BLaER1 (cell line): ENCODE measurements at regions not wholly inside any gene's neighbourhood (a gene's known extent, or its start where the extent isn't known, plus 50 kb on each side); places are given as distances from the start of the nearest gene placed in this dataset.
"Not testable (repeated sequence)": the region's sequence is repeated elsewhere in the genome, so short reads cannot be mapped to it uniquely, and the experiment has no call there.

Source experiments
- H3K27ac ChIP-seq: shearing (Covaris generic); formaldehyde crosslinking; 2 replicates; pipeline ENCODE4 v1.8.1; 2022
- H3K27me3 ChIP-seq: shearing (Covaris generic); formaldehyde crosslinking; 2 replicates; pipeline ENCODE4 v1.8.1; 2022
- H3K36me3 ChIP-seq: shearing (Covaris generic); formaldehyde crosslinking; 2 replicates; pipeline ENCODE4 v1.8.1; 2022
- H3K4me1 ChIP-seq: shearing (Covaris generic); formaldehyde crosslinking; 2 replicates; pipeline ENCODE4 v1.8.1; 2022
- H3K4me2 ChIP-seq: shearing (Covaris generic); formaldehyde crosslinking; 2 replicates; pipeline ENCODE4 v1.8.1; 2022
- H3K4me3 ChIP-seq: shearing (Covaris generic); formaldehyde crosslinking; 2 replicates; pipeline ENCODE4 v1.8.1; 2022
- H3K9ac ChIP-seq: shearing (Covaris generic); formaldehyde crosslinking; 2 replicates; pipeline ENCODE4 v1.8.1; 2022
- H3K9me3 ChIP-seq: shearing (Covaris generic); formaldehyde crosslinking; 2 replicates; pipeline ENCODE4 v1.8.1; 2022
- H4K20me1 ChIP-seq: shearing (Covaris generic); formaldehyde crosslinking; 2 replicates; pipeline ENCODE4 v1.8.1; 2022
- Cebpa-rat ChIP-seq: shearing (Covaris generic); IDR thresholded peaks from 2 replicates; pipeline ENCODE4 v1.8.1; 2022

- not testable (repeated sequence) for H3K9me3 ChIP-seq, H3K27me3 ChIP-seq, H3K4me3 ChIP-seq, H3K4me1 ChIP-seq, H3K4me2 ChIP-seq, H3K27ac ChIP-seq, H3K36me3 ChIP-seq, H3K9ac ChIP-seq, H4K20me1 ChIP-seq
Measured at GRCh38 chr6:86872810-86873209, 64.5 kb upstream of the HTR1E start.

GRCh38 chr6:86871681-86872080 is 65.6 kb upstream of the HTR1E start:
- Histone ChIP-seq H3K4me3 (no peak overlapping the region), H3K36me3 (no peaks in the 10 kb centered on the region), H3K9ac (no peak overlapping the region), H3K4me1 (no peaks in the 10 kb centered on the region), H3K4me2 (no peak overlapping the region), H3K9me3 (peaks cover 6% of the 10 kb centered on the region; the same call in 1 of the 2 replicates), H3K27ac (no peak overlapping the region), H3K27me3 (no peaks in the 10 kb centered on the region), H4K20me1 (no peaks in the 10 kb centered on the region)
- TF ChIP-seq Cebpa-rat: no peak

- Histone ChIP-seq H3K36me3 (no peaks in the 10 kb centered on the region), H4K20me1 (no peaks in the 10 kb centered on the region), H3K4me3 (no peak overlapping the region), H3K27me3 (no peaks in the 10 kb centered on the region), H3K9ac (no peak overlapping the region), H3K4me1 (no peaks in the 10 kb centered on the region), H3K27ac (no peak overlapping the region), H3K9me3 (peaks cover 6% of the 10 kb centered on the region; the same call in 1 of the 2 replicates), H3K4me2 (no peak overlapping the region)
- no peak for TF ChIP-seq Cebpa-rat
Measured at GRCh38 chr6:86869500-86869899, 67.8 kb upstream of the HTR1E start.

- no peak for TF ChIP-seq Cebpa-rat
- Histone ChIP-seq H3K9ac (no peak overlapping the region), H3K27me3 (no peaks in the 10 kb centered on the region), H3K4me2 (no peak overlapping the region), H3K36me3 (no peaks in the 10 kb centered on the region), H4K20me1 (no peaks in the 10 kb centered on the region), H3K4me1 (no peaks in the 10 kb centered on the region), H3K27ac (no peak overlapping the region), H3K9me3 (no peaks in the 10 kb centered on the region), H3K4me3 (no peak overlapping the region)
Measured at GRCh38 chr6:86859513-86859912, 77.8 kb upstream of the HTR1E start.

- Histone ChIP-seq H3K4me2 (no peak overlapping the region), H3K9me3 (no peaks in the 10 kb centered on the region), H3K27ac (no peak overlapping the region)
Measured at GRCh38 chr6:86858970-86859369, 78.4 kb upstream of the HTR1E start.

GRCh38 chr6:86857783-86858182 is 79.5 kb upstream of the HTR1E start:
- no peaks in the 10 kb centered on the region for H4K20me1 ChIP-seq

More at GRCh38 chr6:86858970-86859369, 78.4 kb upstream of the HTR1E start:
- H4K20me1 ChIP-seq: no peaks in the 10 kb centered on the region
- no peaks in the 10 kb centered on the region for H3K4me1 ChIP-seq
- TF ChIP-seq Cebpa-rat: no peak
- no peak overlapping the region for H3K4me3 ChIP-seq
- no peaks in the 10 kb centered on the region for H3K36me3 ChIP-seq
- H3K9ac ChIP-seq: no peak overlapping the region
- H3K27me3 ChIP-seq: no peaks in the 10 kb centered on the region

GRCh38 chr6:86856937-86857563 is 80.3 kb upstream of the HTR1E start:
- Histone ChIP-seq H3K9ac (no peak overlapping the region), H3K4me2 (no peak overlapping the region), H3K9me3 (no peaks in the 10 kb centered on the region), H3K27me3 (no peaks in the 10 kb centered on the region), H3K27ac (no peak overlapping the region), H3K4me1 (no peaks in the 10 kb centered on the region), H3K4me3 (no peak overlapping the region), H4K20me1 (no peaks in the 10 kb centered on the region), H3K36me3 (no peaks in the 10 kb centered on the region)
- no peak for TF ChIP-seq Cebpa-rat

More at GRCh38 chr6:86857783-86858182, 79.5 kb upstream of the HTR1E start:
- Histone ChIP-seq H3K4me3 (no peak overlapping the region), H3K9me3 (no peaks in the 10 kb centered on the region), H3K4me2 (no peak overlapping the region), H3K4me1 (no peaks in the 10 kb centered on the region), H3K27me3 (no peaks in the 10 kb centered on the region), H3K36me3 (no peaks in the 10 kb centered on the region), H3K9ac (no peak overlapping the region), H3K27ac (no peak overlapping the region)
- TF ChIP-seq Cebpa-rat: no peak

GRCh38 chr6:86856379-86856778 is 80.9 kb upstream of the HTR1E start:
- H3K27me3 ChIP-seq: no peaks in the 10 kb centered on the region
- H3K9me3 ChIP-seq: no peaks in the 10 kb centered on the region
- no peaks in the 10 kb centered on the region for H3K36me3 ChIP-seq
- no peak overlapping the region for H3K27ac ChIP-seq
- no peaks in the 10 kb centered on the region for H4K20me1 ChIP-seq
- no peak for TF ChIP-seq Cebpa-rat
- H3K4me2 ChIP-seq: no peak overlapping the region
- H3K4me3 ChIP-seq: no peak overlapping the region
- no peaks in the 10 kb centered on the region for H3K4me1 ChIP-seq
- no peak overlapping the region for H3K9ac ChIP-seq

- no peaks in the 10 kb centered on the region for H3K27me3 ChIP-seq
Measured at GRCh38 chr6:86848986-86849385, 88.3 kb upstream of the HTR1E start.

GRCh38 chr6:86832686-86833085 is 104.6 kb upstream of the HTR1E start:
- no peaks in the 10 kb centered on the region for H4K20me1 ChIP-seq
- H3K36me3 ChIP-seq: no peaks in the 10 kb centered on the region
- no peak overlapping the region for H3K27ac ChIP-seq
- no peak overlapping the region for H3K9ac ChIP-seq
- no peaks in the 10 kb centered on the region for H3K27me3 ChIP-seq
- TF ChIP-seq Cebpa-rat: no peak
- H3K4me2 ChIP-seq: no peak overlapping the region
- no peak overlapping the region for H3K4me3 ChIP-seq
- H3K9me3 ChIP-seq: no peaks in the 10 kb centered on the region
- no peaks in the 10 kb centered on the region for H3K4me1 ChIP-seq

More at GRCh38 chr6:86848986-86849385, 88.3 kb upstream of the HTR1E start:
- no peak overlapping the region for H3K9ac ChIP-seq
- no peaks in the 10 kb centered on the region for H4K20me1 ChIP-seq
- no peak overlapping the region for H3K4me2 ChIP-seq
- no peaks in the 10 kb centered on the region for H3K36me3 ChIP-seq
- no peak overlapping the region for H3K4me3 ChIP-seq
- H3K9me3 ChIP-seq: no peaks in the 10 kb centered on the region
- TF ChIP-seq Cebpa-rat: no peak
- H3K4me1 ChIP-seq: no peaks in the 10 kb centered on the region
- no peak overlapping the region for H3K27ac ChIP-seq

GRCh38 chr6:86825436-86825835 is 111.9 kb upstream of the HTR1E start:
- Histone ChIP-seq H3K27me3 (no peaks in the 10 kb centered on the region), H3K4me1 (no peaks in the 10 kb centered on the region), H3K27ac (no peak overlapping the region), H3K9ac (no peak overlapping the region), H3K9me3 (no peaks in the 10 kb centered on the region), H3K4me2 (no peak overlapping the region), H3K36me3 (no peaks in the 10 kb centered on the region), H3K4me3 (no peak overlapping the region), H4K20me1 (no peaks in the 10 kb centered on the region)
- TF ChIP-seq Cebpa-rat: no peak
